Memory B cell (primary cell): ENCODE measurements at regions not wholly inside any gene's neighbourhood (a gene's known extent, or its start where the extent isn't known, plus 50 kb on each side); places are given as distances from the start of the nearest gene placed in this dataset.

Source experiments
- ATAC-seq: fragments of 150-1000 bp; cut with Tn5 transposase; 2 replicates; pipeline ENCODE4 v1.10.0; 2021; ENCODE audit warnings: low read depth, mild to moderate bottlenecking, moderate library complexity
- DNase-seq, 2 donors: peaks; one replicate each; pipeline ENCODE4 v3.0.0; 2022; ENCODE audit warnings: low spot score in 2 of 2
- H3K27ac Mint-ChIP-seq: one replicate; pipeline ENCODE4 v1.8.0; 2022; ENCODE audit warnings: mild to moderate bottlenecking, moderate library complexity, mixed read lengths
- H3K27me3 Mint-ChIP-seq: one replicate; pipeline ENCODE4 v1.8.0; 2022; ENCODE audit warnings: mixed read lengths
- H3K36me3 Mint-ChIP-seq: one replicate; pipeline ENCODE4 v1.8.0; 2022; ENCODE audit warnings: mild to moderate bottlenecking, mixed read lengths
- H3K4me1 Mint-ChIP-seq: one replicate; pipeline ENCODE4 v1.8.0; 2022; ENCODE audit warnings: mixed read lengths
- H3K4me3 Mint-ChIP-seq: one replicate; pipeline ENCODE4 v1.8.0; 2022; ENCODE audit warnings: mild to moderate bottlenecking, moderate library complexity, mixed read lengths
- H3K9me3 Mint-ChIP-seq: one replicate; pipeline ENCODE4 v1.8.0; 2022; ENCODE audit warnings: mixed read lengths

DNA sequence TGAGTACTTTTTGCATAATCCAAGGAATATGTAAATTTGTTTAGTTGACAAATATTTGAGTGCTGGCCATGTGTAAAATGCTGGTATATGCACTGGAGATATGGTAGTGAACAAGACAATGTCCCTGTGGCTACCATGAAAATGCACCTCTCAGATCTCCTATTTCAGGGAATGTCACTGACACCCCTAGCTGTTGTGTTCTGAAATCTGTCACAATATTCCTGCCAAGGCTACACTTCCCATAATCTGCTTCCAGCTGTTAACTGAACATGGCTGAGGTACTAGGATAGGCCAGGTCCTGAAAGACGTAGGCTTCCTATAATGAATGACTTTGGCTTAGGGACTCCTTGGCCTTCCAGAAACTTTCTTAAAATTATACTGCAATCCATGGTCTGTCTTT is 197.8 kb downstream of the ZNF648 start:
- ATAC-seq: no peak

DNA sequence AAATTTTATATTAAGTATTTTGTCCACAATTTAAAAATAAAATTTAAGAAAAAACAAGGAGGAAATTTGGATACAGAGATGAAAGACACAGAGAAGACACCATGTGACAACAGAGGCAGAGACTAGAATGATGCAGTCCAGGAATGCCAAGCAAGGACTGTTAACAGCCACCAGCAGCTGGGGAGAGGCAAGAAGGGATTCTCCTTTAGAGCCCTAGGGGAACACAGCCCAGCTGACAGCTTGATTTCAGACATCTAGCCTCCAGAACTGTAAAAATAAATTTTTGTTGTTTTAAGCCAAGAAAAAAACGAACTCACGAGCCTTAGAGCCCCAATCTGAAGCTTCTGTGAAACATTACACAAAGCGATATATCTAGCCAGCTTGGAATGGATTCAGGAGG is 198.5 kb downstream of the ZNF648 start:
- H3K4me1 Mint-ChIP-seq: no peaks in the 10 kb centered on the region
- no peak overlapping the region for H3K27ac Mint-ChIP-seq
- no peaks in the 10 kb centered on the region for H3K27me3 Mint-ChIP-seq
- DNase-seq (no peak), ATAC-seq (no peak)
- no peaks in the 10 kb centered on the region for H3K36me3 Mint-ChIP-seq
- H3K4me3 Mint-ChIP-seq: no peak overlapping the region
- H3K9me3 Mint-ChIP-seq: no peaks in the 10 kb centered on the region

More for the DNA sequence above, 197.8 kb downstream of the ZNF648 start:
- Mint-ChIP-seq H3K4me1 (no peaks in the 10 kb centered on the region), H3K36me3 (no peaks in the 10 kb centered on the region), H3K9me3 (no peaks in the 10 kb centered on the region), H3K4me3 (no peak overlapping the region), H3K27me3 (no peaks in the 10 kb centered on the region), H3K27ac (no peak overlapping the region)
- DNase-seq: no peak

DNA sequence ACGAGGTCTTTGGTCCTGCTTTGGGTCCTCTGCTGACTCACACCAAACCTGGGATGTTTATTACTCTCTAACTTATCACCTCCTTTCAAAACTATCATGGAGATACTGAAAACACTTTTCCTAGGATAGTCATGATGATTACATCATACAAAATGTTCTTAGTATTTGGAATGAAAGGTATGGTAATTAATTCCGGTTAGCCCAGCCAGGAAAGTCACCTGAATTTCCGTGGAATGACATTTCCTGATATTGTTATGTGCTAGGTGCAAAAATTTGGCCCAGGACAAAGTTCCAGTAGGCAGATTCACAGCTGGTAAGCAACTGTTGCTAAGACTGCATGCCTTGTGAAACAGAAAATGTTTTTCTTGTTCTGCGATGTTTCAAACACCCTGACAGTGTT is 203.4 kb downstream of the ZNF648 start:
- peaks cover 4% of the 10 kb centered on the region for H3K9me3 Mint-ChIP-seq
- H3K4me3 Mint-ChIP-seq: no peak overlapping the region
- H3K4me1 Mint-ChIP-seq: no peaks in the 10 kb centered on the region
- H3K36me3 Mint-ChIP-seq: no peaks in the 10 kb centered on the region
- H3K27ac Mint-ChIP-seq: no peak overlapping the region
- DNase-seq: no peak
- no peak for ATAC-seq
- peaks cover 6% of the 10 kb centered on the region for H3K27me3 Mint-ChIP-seq
